GM18907 (cell line): ENCODE measurements at regions not wholly inside any gene's neighbourhood (a gene's known extent, or its start where the extent isn't known, plus 50 kb on each side); places are given as distances from the start of the nearest gene placed in this dataset.

Experiments
- ATAC-seq: cut with Tn5 transposase; IDR thresholded peaks from one replicate; pipeline ENCODE4 v1.9.1; 2021; ENCODE audit warnings: mild to moderate bottlenecking, moderate library complexity; ENCODE audit not compliant: unreplicated experiment

- ATAC-seq = no peak
These were observed 727.8 kb downstream of the C6orf118 start for GRCh38 chr6:164581563-164581962.

- no peak for ATAC-seq
These were observed 730.4 kb downstream of the C6orf118 start for GRCh38 chr6:164579035-164579434.

GRCh38 chr6:164578616-164579015 is 730.8 kb downstream of the C6orf118 start:
- no peak for ATAC-seq

- ATAC-seq = no peak
These were observed 738.6 kb downstream of the C6orf118 start for GRCh38 chr6:164570801-164571200.

GRCh38 chr6:164569509-164569908 is 739.9 kb downstream of the C6orf118 start:
- ATAC-seq = no peak

- ATAC-seq = no peak
These were observed 745.5 kb downstream of the C6orf118 start for GRCh38 chr6:164563924-164564323.

GRCh38 chr6:164561656-164562055 is 747.7 kb downstream of the C6orf118 start:
- no peak for ATAC-seq

GRCh38 chr6:164554700-164555476 is 754.5 kb downstream of the C6orf118 start:
- no peak for ATAC-seq

GRCh38 chr6:164554226-164554625 is 755.2 kb downstream of the C6orf118 start:
- ATAC-seq = no peak

GRCh38 chr6:164551706-164552105 is 757.7 kb downstream of the C6orf118 start:
- no peak for ATAC-seq

GRCh38 chr6:164547076-164547475 is 762.3 kb downstream of the C6orf118 start:
- no peak for ATAC-seq

- no peak for ATAC-seq
These were observed 763.1 kb downstream of the C6orf118 start for GRCh38 chr6:164546263-164546662.

GRCh38 chr6:164534070-164534766 is 775.2 kb downstream of the C6orf118 start:
- no peak for ATAC-seq

- no peak for ATAC-seq
These were observed 776.4 kb downstream of the C6orf118 start for GRCh38 chr6:164533045-164533362.

GRCh38 chr6:164532198-164533044 is 777.0 kb downstream of the C6orf118 start:
- ATAC-seq = no peak

GRCh38 chr6:164531736-164532135 is 777.7 kb downstream of the C6orf118 start:
- ATAC-seq = no peak

- ATAC-seq = no peak
These were observed 780.9 kb downstream of the C6orf118 start for GRCh38 chr6:164528539-164528938.

- ATAC-seq = no peak
These were observed 786.2 kb downstream of the C6orf118 start for GRCh38 chr6:164523087-164523654.

GRCh38 chr6:164520916-164521315 is 788.5 kb downstream of the C6orf118 start:
- no peak for ATAC-seq

- ATAC-seq = peak; percentile 73
These were observed 802.0 kb downstream of the C6orf118 start for GRCh38 chr6:164507206-164507940.

- ATAC-seq = no peak
These were observed 804.0 kb downstream of the C6orf118 start for GRCh38 chr6:164505425-164505824.
